ENCODE measurements at regions not wholly inside any gene's neighbourhood (a gene's known extent, or its start where the extent isn't known, plus 50 kb on each side); places are given as distances from the start of the nearest gene placed in this dataset.

- no peak for TF ChIP-seq CTCF (optimal IDR thresholded peaks at IDR 0.05 in 1 of 3, IDR thresholded peaks at IDR 0.05 in 1 of 3, conservative IDR thresholded peaks at IDR 0.05 in 1 of 3; ENCODE audit: extremely low read depth in 1 of 3, insufficient read depth in 2 of 3, low read length in 3 of 3)
- TF ChIP-seq EZH2 (IDR thresholded peaks at IDR 0.05; ENCODE audit: low read length), result no peak
Observed at GRCh38 chr3:144466114-144466513, 494.5 kb downstream of the DIPK2A start.
